ENCODE measurements at regions not wholly inside any gene's neighbourhood (a gene's known extent, or its start where the extent isn't known, plus 50 kb on each side); places are given as distances from the start of the nearest gene placed in this dataset.

DNA sequence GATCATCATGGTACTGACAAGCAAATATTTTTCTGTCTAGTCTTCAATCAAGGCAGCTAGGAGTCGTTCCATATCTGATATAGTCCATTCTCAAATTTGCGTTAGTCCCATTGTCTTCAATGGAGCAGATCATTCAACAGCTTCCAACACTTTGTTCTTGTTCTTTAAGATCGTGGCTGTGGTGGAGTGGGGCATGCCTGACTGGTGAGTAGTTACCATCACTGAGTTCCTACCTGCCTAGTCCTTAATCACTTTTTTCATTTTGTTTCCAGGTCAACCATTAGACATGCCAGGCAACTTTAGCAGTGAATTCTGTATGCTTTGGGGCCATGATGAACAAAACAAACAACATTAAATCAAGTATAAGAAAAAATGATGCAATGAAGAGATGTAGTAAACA, 693.1 kb upstream of the KIRREL3 start:
- Histone ChIP-seq H3K36me3 (no peaks in the 10 kb centered on the region), H3K27ac (no peak overlapping the region), H3K4me3 (no peak overlapping the region), H4K20me1 (no peaks in the 10 kb centered on the region), H3K27me3 (no peaks in the 10 kb centered on the region), H3K4me2 (no peak overlapping the region), H3K9ac (no peak overlapping the region), H3K4me1 (no peaks in the 10 kb centered on the region), H3K9me3 (replicated peaks in 1 of 11) (peaks cover 0 to 13% (median 8%) of the 10 kb centered on the region in 11 experiments; a peak in 18 of 22 replicates)
- TF ChIP-seq Cebpa-rat (IDR thresholded peaks at IDR 0.05) = no peak

DNA sequence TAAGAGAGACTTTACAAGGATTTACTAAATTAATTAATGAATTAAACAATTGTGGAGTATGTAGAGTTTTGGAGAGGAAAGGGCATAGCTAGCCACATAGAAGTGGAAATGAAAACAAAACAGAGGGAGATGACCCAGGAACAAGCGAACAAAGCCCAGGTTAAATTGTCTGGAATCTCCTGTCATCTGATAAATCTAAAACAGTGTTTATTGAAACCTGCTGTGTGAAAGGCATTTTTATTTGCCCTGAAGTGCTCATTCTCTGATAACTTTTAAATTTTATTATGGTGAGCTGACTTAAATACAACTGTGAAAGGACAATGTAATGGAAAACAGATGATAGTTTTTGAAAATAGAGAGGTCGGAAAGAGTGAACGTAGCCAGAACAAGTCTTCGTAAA, 682.8 kb upstream of the KIRREL3 start:
- Histone ChIP-seq H3K4me1 (no peaks in the 10 kb centered on the region), H3K36me3 (no peaks in the 10 kb centered on the region), H3K9me3 (replicated peaks in 1 of 11) (no peaks in the 10 kb centered on the region), H3K4me2 (no peak overlapping the region), H4K20me1 (no peaks in the 10 kb centered on the region), H3K27ac (no peak overlapping the region), H3K4me3 (no peak overlapping the region), H3K9ac (no peak overlapping the region), H3K27me3 (no peaks in the 10 kb centered on the region)
- no peak for TF ChIP-seq Cebpa-rat (IDR thresholded peaks at IDR 0.05)

DNA sequence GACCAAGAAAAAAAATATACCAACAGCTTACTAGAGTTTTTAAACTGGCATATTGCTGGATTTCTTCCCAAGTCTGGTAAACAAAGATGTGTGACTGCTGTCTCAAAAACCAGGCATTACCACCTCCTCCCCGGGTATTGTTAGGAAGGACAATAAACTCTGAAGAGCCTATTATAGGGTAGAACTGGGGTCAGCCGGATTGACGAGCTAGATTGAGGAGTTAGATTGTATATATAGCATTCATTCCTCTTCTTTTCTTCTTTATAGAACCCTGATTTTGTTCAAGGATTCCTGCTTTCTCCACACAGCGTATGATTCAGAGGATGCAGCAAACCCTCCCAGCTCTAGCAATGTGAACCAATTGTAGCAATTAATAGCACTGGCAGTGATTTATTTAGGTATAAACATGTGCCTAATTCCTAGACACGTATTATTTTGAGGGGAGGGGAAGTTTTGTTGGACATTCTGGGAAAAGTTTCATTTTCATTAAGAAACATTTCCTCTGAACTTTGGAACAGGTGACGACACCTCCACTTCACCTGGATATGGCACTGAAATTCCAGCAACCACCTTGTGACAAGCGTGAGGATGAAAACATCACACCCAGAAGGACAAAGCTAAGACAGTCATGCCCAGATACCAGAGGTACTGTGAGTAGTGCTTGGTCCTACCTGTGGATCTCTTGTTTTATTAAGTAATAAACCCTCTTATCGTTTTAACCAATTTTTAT, 679.4 kb upstream of the KIRREL3 start:
- no peak overlapping the region for H3K4me3 ChIP-seq
- TF ChIP-seq Cebpa-rat (IDR thresholded peaks at IDR 0.05) = no peak
- no peaks in the 10 kb centered on the region for H3K9me3 ChIP-seq (replicated peaks in 1 of 11)

DNA sequence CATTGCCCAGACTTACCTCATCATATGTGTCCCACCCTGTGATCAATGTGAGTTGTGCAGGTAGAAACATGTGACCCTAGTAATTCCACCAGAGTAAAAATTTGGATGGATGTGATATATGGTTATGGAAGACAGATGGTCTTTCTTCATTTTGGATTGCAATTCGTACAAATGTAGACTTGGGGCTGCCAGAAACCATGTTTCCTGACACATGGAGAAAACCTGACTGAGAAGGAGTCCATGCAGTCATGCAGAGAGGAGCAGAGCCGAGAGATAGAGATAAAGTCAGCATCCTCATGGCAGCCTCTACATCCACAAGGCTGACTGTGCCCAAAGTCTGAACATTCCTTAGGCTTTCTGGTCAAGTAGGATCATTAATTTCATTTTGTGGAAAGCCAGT, 678.1 kb upstream of the KIRREL3 start:
- no peak overlapping the region for H3K4me3 ChIP-seq
- H3K4me1 ChIP-seq = peaks cover 0 to 10% (median 0%) of the 10 kb centered on the region in 10 experiments; a peak in 3 of 20 replicates
- H3K27ac ChIP-seq = no peak overlapping the region
- H3K9me3 ChIP-seq (replicated peaks in 1 of 11) = no peaks in the 10 kb centered on the region
- no peak for TF ChIP-seq Cebpa-rat (IDR thresholded peaks at IDR 0.05)
- no peaks in the 10 kb centered on the region for H3K27me3 ChIP-seq
- H4K20me1 ChIP-seq = no peaks in the 10 kb centered on the region
- H3K4me2 ChIP-seq = no peak overlapping the region
- no peak overlapping the region for H3K9ac ChIP-seq
- H3K36me3 ChIP-seq = no peaks in the 10 kb centered on the region

More for the DNA sequence above, 679.4 kb upstream of the KIRREL3 start:
- Histone ChIP-seq H3K9ac (no peak overlapping the region), H3K36me3 (no peaks in the 10 kb centered on the region), H3K4me2 (no peak overlapping the region), H3K4me1 (peaks cover 0 to 10% (median 0%) of the 10 kb centered on the region in 10 experiments; a peak in 3 of 20 replicates), H4K20me1 (no peaks in the 10 kb centered on the region), H3K27ac (no peak overlapping the region), H3K27me3 (no peaks in the 10 kb centered on the region)

DNA sequence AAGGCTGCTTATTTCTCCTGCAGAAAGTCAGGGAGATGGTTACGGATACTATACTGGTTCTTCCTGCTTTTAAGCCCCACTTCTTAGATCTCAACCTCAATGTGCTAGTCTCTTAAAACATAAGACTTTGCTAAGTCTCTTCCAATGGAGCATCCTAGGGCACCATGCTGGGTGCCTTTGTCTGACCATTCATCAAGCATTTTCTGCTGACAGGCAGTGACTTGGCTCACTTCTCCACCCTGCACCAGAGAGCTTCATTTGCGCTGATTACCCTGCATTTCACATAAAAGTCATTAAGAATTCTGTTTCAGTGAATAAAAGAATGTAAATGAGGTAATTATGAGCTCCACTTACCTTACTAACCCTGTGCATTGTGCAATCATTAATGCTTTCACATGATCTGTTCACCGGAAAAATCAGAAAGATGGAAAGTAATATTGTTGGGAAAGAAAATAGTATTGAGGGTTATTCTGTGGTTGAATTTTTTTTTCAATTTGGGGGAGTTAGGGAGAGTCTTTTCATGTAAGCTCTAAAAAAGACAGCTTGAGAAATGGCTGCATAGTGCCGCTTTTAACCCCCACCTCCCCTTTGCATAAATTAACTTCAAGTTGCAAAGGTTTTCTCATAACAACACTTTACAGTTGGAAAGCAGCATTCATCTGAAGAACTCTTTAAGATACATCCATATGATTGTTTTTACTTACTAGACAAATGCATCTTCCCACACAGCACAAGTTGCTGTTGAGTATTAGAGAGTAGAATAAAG, 677.3 kb upstream of the KIRREL3 start:
- Histone ChIP-seq H3K27me3 (no peaks in the 10 kb centered on the region), H3K4me3 (no peak overlapping the region), H3K9me3 (replicated peaks in 1 of 11) (no peaks in the 10 kb centered on the region), H3K36me3 (no peaks in the 10 kb centered on the region), H4K20me1 (no peaks in the 10 kb centered on the region), H3K4me2 (no peak overlapping the region), H3K4me1 (peaks cover 0 to 10% (median 0%) of the 10 kb centered on the region in 10 experiments; a peak in 3 of 20 replicates), H3K9ac (no peak overlapping the region), H3K27ac (no peak overlapping the region)
- TF ChIP-seq Cebpa-rat (IDR thresholded peaks at IDR 0.05) = no peak

DNA sequence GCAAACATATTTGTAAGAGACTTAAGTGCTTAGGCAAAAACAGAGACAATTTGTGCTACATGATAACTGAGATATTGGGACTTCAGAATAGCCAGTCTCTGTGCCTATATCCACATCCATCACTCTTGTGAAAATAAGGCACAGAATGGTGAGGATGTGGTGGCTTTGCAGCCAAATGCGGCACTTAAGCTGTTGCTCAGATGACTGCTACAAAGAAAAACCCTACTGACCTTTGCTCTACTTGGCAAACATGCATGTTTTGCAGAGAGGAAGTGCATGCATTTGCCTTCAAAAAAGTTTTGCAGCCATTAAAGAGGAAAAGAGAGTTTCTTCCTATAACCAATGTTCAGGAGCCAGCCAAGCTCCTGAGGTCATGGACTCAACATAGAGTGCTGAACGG, 675.0 kb upstream of the KIRREL3 start:
- H3K9ac ChIP-seq = no peak overlapping the region
- no peak for TF ChIP-seq Cebpa-rat (IDR thresholded peaks at IDR 0.05)
- H3K27me3 ChIP-seq = no peaks in the 10 kb centered on the region
- H3K4me2 ChIP-seq = peak overlapping the region in 3 of 11 experiments; percentile 2 to 55 (median 29); a peak in 3 of 22 replicates
- no peaks in the 10 kb centered on the region for H3K9me3 ChIP-seq (replicated peaks in 1 of 11)
- peaks cover 0 to 10% (median 0%) of the 10 kb centered on the region in 10 experiments; a peak in 3 of 20 replicates for H3K4me1 ChIP-seq
- H4K20me1 ChIP-seq = no peaks in the 10 kb centered on the region
- H3K4me3 ChIP-seq = no peak overlapping the region
- no peak overlapping the region for H3K27ac ChIP-seq
- no peaks in the 10 kb centered on the region for H3K36me3 ChIP-seq

DNA sequence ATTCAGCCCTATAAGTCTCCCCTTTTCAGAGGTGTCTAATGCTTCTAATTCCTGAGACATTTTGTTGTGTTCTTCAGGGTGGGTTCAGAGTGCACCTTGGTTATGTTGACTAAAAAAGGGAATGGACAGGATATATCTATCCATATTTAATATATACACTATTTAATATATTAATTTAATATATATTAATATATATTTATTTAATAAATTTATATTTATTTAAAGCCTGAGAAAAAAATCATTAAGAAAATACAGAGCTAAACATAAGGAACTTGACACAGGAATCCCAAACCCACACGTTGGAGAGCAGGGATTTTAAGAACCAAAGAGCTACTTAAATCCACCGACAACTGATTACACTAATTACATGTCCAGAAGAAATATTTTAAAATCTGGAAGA, 674.2 kb upstream of the KIRREL3 start:
- Histone ChIP-seq H3K27ac (no peak overlapping the region), H3K4me3 (no peak overlapping the region)

DNA sequence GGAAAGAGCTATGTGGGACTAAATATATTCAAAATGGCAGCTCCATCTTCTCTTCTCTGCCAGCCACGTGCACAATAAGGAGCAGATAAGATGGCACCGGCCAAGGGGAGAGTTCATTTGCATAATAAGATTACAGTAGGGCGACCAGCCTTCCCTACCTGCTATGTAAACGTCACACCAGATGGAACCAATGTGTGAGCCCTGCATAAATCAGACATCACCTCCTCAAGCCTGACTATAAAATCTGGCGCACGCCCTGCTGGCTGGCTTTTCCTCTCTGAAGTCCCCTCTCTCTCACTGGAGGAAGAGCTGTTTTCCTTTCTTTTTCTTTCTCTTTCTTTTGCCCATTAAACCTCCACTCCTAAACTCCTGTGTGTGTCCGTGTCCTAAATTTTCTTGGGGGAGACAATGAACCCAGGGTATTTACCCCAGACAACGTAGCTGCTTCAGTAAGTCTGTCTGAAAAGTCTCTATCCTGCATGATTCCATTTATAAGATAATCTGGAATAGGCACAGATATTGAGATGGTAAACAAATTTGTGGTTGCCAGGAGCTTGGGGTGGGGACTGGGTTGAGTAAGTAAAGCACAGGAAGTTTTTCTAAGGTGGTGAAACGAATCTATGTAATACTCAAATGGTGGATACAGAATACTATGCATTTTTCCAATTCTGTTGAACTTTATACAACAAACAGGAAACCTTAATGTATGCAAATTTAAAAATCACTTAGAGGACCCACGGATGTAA, 670.0 kb upstream of the KIRREL3 start:
- TF ChIP-seq Cebpa-rat (IDR thresholded peaks at IDR 0.05) = no peak
- no peak overlapping the region for H3K27ac ChIP-seq
- H3K9ac ChIP-seq = no peak overlapping the region
- no peaks in the 10 kb centered on the region for H3K36me3 ChIP-seq
- H3K27me3 ChIP-seq = no peaks in the 10 kb centered on the region
- H4K20me1 ChIP-seq = no peaks in the 10 kb centered on the region
- H3K4me1 ChIP-seq = peaks cover 0 to 3% (median 0%) of the 10 kb centered on the region in 10 experiments; a peak in 3 of 20 replicates
- H3K4me2 ChIP-seq = no peak overlapping the region
- no peak overlapping the region for H3K4me3 ChIP-seq
- peaks cover 0 to 6% (median 3%) of the 10 kb centered on the region in 11 experiments; a peak in 4 of 22 replicates for H3K9me3 ChIP-seq (replicated peaks in 1 of 11)

More for the DNA sequence above, 674.2 kb upstream of the KIRREL3 start:
- H3K4me2 ChIP-seq = no peak overlapping the region
- H3K9me3 ChIP-seq (replicated peaks in 1 of 11) = no peaks in the 10 kb centered on the region
- H3K27me3 ChIP-seq = no peaks in the 10 kb centered on the region
- no peaks in the 10 kb centered on the region for H4K20me1 ChIP-seq
- no peak for TF ChIP-seq Cebpa-rat (IDR thresholded peaks at IDR 0.05)
- no peak overlapping the region for H3K9ac ChIP-seq
- no peaks in the 10 kb centered on the region for H3K36me3 ChIP-seq
- H3K4me1 ChIP-seq = peaks cover 0 to 10% (median 0%) of the 10 kb centered on the region in 10 experiments; a peak in 3 of 20 replicates
